GM12865 (cell line): ENCODE measurements at regions not wholly inside any gene's neighbourhood (a gene's known extent, or its start where the extent isn't known, plus 50 kb on each side); places are given as distances from the start of the nearest gene placed in this dataset.

Experiments
- DNase-seq: peaks from one replicate; pipeline ENCODE4 v3.0.0; 2010; ENCODE audit warnings: low read depth
- H3K4me3 ChIP-seq: 2 replicates; pipeline ENCODE4 v1.5.1; 2011; ENCODE audit warnings: mild to moderate bottlenecking, low read depth, low read length, control low read depth
- CTCF ChIP-seq: IDR thresholded peaks from 2 replicates; pipeline ENCODE4 v1.5.1; 2011; ENCODE audit warnings: low read length, control low read depth, low read depth, inconsistent platforms; ENCODE audit not compliant: insufficient read depth; ENCODE audit errors: missing control alignments

GRCh38 chr3:78483090-78483489 lies 1284.7 kb downstream of the ROBO1 start:
- TF ChIP-seq CTCF: no peak
- no peak overlapping the region for H3K4me3 ChIP-seq
- no peak for DNase-seq

DNA sequence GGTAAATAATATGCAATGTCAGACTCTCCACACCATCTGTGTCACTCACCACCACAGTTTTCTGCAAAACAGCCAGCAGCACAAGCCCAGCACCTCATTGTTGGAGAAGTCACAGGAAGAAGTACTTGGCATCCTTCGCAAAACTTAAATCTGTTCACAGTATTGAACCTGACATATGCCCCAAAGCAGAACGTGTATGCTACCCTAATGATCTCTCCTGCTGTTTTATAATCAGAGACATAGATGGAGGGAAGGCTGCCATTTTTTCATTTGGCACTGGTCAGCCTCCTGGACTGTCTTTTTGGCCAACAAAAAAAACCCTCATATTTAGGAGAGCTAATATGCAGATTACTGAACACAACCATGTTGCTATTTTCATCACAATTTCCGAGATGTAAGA lies 1272.9 kb downstream of the ROBO1 start:
- no peak overlapping the region for H3K4me3 ChIP-seq
- no peak for TF ChIP-seq CTCF
- DNase-seq: no peak

GRCh38 chr3:78495301-78495700 lies 1272.5 kb downstream of the ROBO1 start:
- DNase-seq: no peak
- no peak overlapping the region for H3K4me3 ChIP-seq
- TF ChIP-seq CTCF: no peak

- TF ChIP-seq CTCF: no peak
- H3K4me3 ChIP-seq: no peak overlapping the region
- no peak for DNase-seq
Measured at GRCh38 chr3:78496501-78496900, 1271.3 kb downstream of the ROBO1 start.

- no peak for TF ChIP-seq CTCF
- H3K4me3 ChIP-seq: no peak overlapping the region
- no peak for DNase-seq
Measured at GRCh38 chr3:78497021-78497420, 1270.8 kb downstream of the ROBO1 start.

DNA sequence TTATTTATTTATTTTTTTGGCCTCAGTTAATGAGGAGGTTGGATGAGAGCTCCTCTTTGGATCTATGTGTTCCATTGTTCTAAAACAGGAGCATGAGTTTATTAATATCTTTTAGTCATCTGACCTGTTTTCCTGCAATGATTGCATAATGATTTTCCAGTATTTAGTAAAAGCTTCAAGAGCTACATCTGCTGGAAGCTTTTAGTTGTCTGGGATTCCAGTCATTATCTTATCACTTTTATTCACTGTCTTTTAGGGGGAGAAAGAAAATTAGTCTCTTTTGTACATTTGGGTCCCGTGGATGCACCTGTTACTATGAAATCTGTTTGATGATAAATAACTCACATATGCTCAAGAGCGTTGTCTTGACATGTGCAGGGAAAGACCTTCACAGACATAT lies 1270.0 kb downstream of the ROBO1 start:
- no peak for DNase-seq
- H3K4me3 ChIP-seq: no peak overlapping the region
- no peak for TF ChIP-seq CTCF

GRCh38 chr3:78506061-78506460 lies 1261.7 kb downstream of the ROBO1 start:
- no peak for DNase-seq
- no peak for TF ChIP-seq CTCF
- no peak overlapping the region for H3K4me3 ChIP-seq
